ENCODE measurements at regions not wholly inside any gene's neighbourhood (a gene's known extent, or its start where the extent isn't known, plus 50 kb on each side); places are given as distances from the start of the nearest gene placed in this dataset.
"Not testable (repeated sequence)": the region's sequence is repeated elsewhere in the genome, so short reads cannot be mapped to it uniquely, and the experiment has no call there.

- TF ChIP-seq CTCF (IDR thresholded peaks at IDR 0.05); POLR2AphosphoS5 (IDR thresholded peaks at IDR 0.05); POLR2A (IDR thresholded peaks at IDR 0.05; ENCODE audit: low read depth): not testable (repeated sequence)
These were observed 228.3 kb downstream of the BTBD3 start for GRCh38 chr20:12145951-12146350.
